Liver (tissue), 8 donors: ENCODE measurements at regions not wholly inside any gene's neighbourhood (a gene's known extent, or its start where the extent isn't known, plus 50 kb on each side); places are given as distances from the start of the nearest gene placed in this dataset.

Source experiments
- DNase-seq: peaks from one replicate; pipeline ENCODE4 v3.0.0-alpha.2; 2017; ENCODE audit warnings: low spot score
- H3K27ac ChIP-seq, 2 donors: one replicate each; pipeline ENCODE4 v1.7.0; 2013; ENCODE audit warnings: inconsistent platforms in 2 of 2, low read length in 2 of 2, control low read depth in 1 of 2, low read depth in 1 of 2, mild to moderate bottlenecking in 1 of 2
- H3K27me3 ChIP-seq, 4 donors: one replicate each; pipeline versions ENCODE4 v1.6.1 to v1.7.0; 2013; ENCODE audit warnings: low read length in 3 of 4, inconsistent platforms in 1 of 4, mild to moderate bottlenecking in 1 of 4, moderate library complexity in 1 of 4; ENCODE audit not compliant: control insufficient read depth in 4 of 4, insufficient read depth in 4 of 4
- H3K36me3 ChIP-seq, 4 donors: one replicate each; pipeline versions ENCODE4 v1.6.1 to v1.7.0; 2013; ENCODE audit warnings: low read length in 3 of 4, mild to moderate bottlenecking in 3 of 4, low read depth in 1 of 4, moderate library complexity in 1 of 4; ENCODE audit not compliant: control insufficient read depth in 4 of 4, insufficient read depth in 3 of 4
- H3K4me1 ChIP-seq, 4 donors: one replicate each; pipeline versions ENCODE4 v1.6.1 to v1.7.0; 2013; ENCODE audit warnings: low read length in 3 of 4, mild to moderate bottlenecking in 3 of 4, moderate library complexity in 1 of 4; ENCODE audit not compliant: control insufficient read depth in 4 of 4, insufficient read depth in 4 of 4
- H3K4me3 ChIP-seq, 3 donors: one replicate each; pipeline versions ENCODE4 v1.6.1 to v1.7.0; 2013; ENCODE audit warnings: low read length in 3 of 3, control low read depth in 1 of 3, low read depth in 1 of 3, mild to moderate bottlenecking in 1 of 3
- H3K9ac ChIP-seq, 2 donors: one replicate each; pipeline ENCODE4 v1.7.0; 2013; ENCODE audit warnings: low read length in 2 of 2, mild to moderate bottlenecking in 2 of 2, moderate library complexity in 2 of 2, control low read depth in 1 of 2, low read depth in 1 of 2
- H3K9me3 ChIP-seq, 4 donors: one replicate each; pipeline versions ENCODE4 v1.6.1 to v1.7.0; 2013; ENCODE audit warnings: low read length in 3 of 4; ENCODE audit not compliant: control insufficient read depth in 4 of 4
- FOXA1 ChIP-seq: IDR thresholded peaks from 2 replicates; pipeline ENCODE4 v1.6.1; 2016; ENCODE audit warnings: antibody characterized with exemption
- FOXA2 ChIP-seq: IDR thresholded peaks from 2 replicates; pipeline ENCODE4 v1.6.1; 2016; ENCODE audit warnings: antibody characterized with exemption
- GABPA ChIP-seq, 2 donors: IDR thresholded peaks in 1 of 2; conservative IDR thresholded peaks in 1 of 2; 2 replicates each; pipeline ENCODE4 v1.6.1; 2016; ENCODE audit warnings: antibody characterized with exemption in 2 of 2, mild to moderate bottlenecking in 1 of 2, moderate library complexity in 1 of 2
- HNF4A ChIP-seq, 2 donors: conservative IDR thresholded peaks; 2 replicates each; pipeline ENCODE4 v1.6.1; 2016; ENCODE audit warnings: antibody characterized with exemption in 2 of 2, mild to moderate bottlenecking in 2 of 2
- HNF4G ChIP-seq: IDR thresholded peaks from 2 replicates; pipeline ENCODE4 v1.6.1; 2016; ENCODE audit warnings: antibody characterized with exemption
- JUND ChIP-seq, 2 donors: IDR thresholded peaks; 2 replicates each; pipeline ENCODE4 v1.6.1; 2016; ENCODE audit warnings: antibody characterized with exemption in 2 of 2
- RAD21 ChIP-seq, 2 donors: IDR thresholded peaks; 2 replicates each; pipeline ENCODE4 v1.6.1; 2016; ENCODE audit warnings: antibody characterized with exemption in 2 of 2, mild to moderate bottlenecking in 2 of 2
- RXRA ChIP-seq, 2 donors: IDR thresholded peaks; 2 replicates each; pipeline ENCODE4 v1.6.1; 2017 to 2018; ENCODE audit warnings: antibody characterized with exemption in 2 of 2, mild to moderate bottlenecking in 1 of 2
- SP1 ChIP-seq: IDR thresholded peaks from 2 replicates; pipeline ENCODE4 v1.6.1; 2018; ENCODE audit warnings: antibody characterized with exemption, mild to moderate bottlenecking
- TAF1 ChIP-seq: conservative IDR thresholded peaks from 2 replicates; pipeline ENCODE4 v1.6.1; 2016; ENCODE audit warnings: antibody characterized with exemption, mild to moderate bottlenecking
- YY1 ChIP-seq: IDR thresholded peaks from 2 replicates; pipeline ENCODE4 v1.6.1; 2016; ENCODE audit warnings: antibody characterized with exemption, mild to moderate bottlenecking
- WGBS: extraction: QIAGEN DNeasy Blood & Tissue Kit; methylation state at CpG from one replicate; pipeline ENCODE4 v1.1.7; 2013; 5-methylcytosine and 5-hydroxymethylcytosine counted together
- TF ChIP-seq, protein P1 (sequence below): IDR thresholded peaks from 2 replicates; pipeline ENCODE4 v1.6.1; 2016; ENCODE audit warnings: antibody characterized with exemption
- TF ChIP-seq, protein P2 (sequence below): IDR thresholded peaks from 2 replicates; pipeline ENCODE4 v1.6.1; 2016; ENCODE audit warnings: antibody characterized with exemption
- TF ChIP-seq, protein P3 (sequence below): IDR thresholded peaks from 2 replicates; pipeline ENCODE4 v1.6.1; 2016; ENCODE audit warnings: antibody characterized with exemption, mild to moderate bottlenecking
- TF ChIP-seq, protein P4 (sequence below): fragments of 150-350 bp; IDR thresholded peaks from 2 replicates; pipeline ENCODE4 v1.5.1; 2017; ENCODE audit warnings: improper control_type of control experiment, low read depth, low read length; ENCODE audit not compliant: missing input control
- TF ChIP-seq, protein P5 (sequence below): IDR thresholded peaks from 2 replicates; pipeline ENCODE4 v1.6.1; 2016; ENCODE audit warnings: antibody characterized with exemption
- donor health status: healthy.
- donor health status: healthy.
- donor health status: healthy.
- donor health status: healthy.
- donor health status: healthy.

- no peak overlapping the region for H3K9ac ChIP-seq
- no peak overlapping the region for H3K27ac ChIP-seq
- no peaks in the 10 kb centered on the region for H3K9me3 ChIP-seq
- no peaks in the 10 kb centered on the region for H3K27me3 ChIP-seq
- no peak for DNase-seq
- no peaks in the 10 kb centered on the region for H3K36me3 ChIP-seq
- H3K4me3 ChIP-seq = no peak overlapping the region
- no peak for TF ChIP-seq HNF4G
- no peak for TF ChIP-seq FOXA1
- TF ChIP-seq YY1 = no peak
- TF ChIP-seq TAF1 = no peak
- TF ChIP-seq RAD21 (IDR thresholded peaks at IDR 0.05) = no peak
- WGBS = 80% methylated on average over 15 of the region's 15 CpGs
- no peaks in the 10 kb centered on the region for H3K4me1 ChIP-seq
Measured at GRCh38 chr5:133881576-133882388, 86.6 kb downstream of the C5orf15 start.

GRCh38 chr5:133878236-133878555 lies 90.2 kb downstream of the C5orf15 start:
- Histone ChIP-seq H3K4me1 (no peaks in the 10 kb centered on the region), H3K27ac (no peak overlapping the region), H3K9ac (no peak overlapping the region), H3K27me3 (no peaks in the 10 kb centered on the region), H3K4me3 (no peak overlapping the region), H3K36me3 (no peaks in the 10 kb centered on the region), H3K9me3 (peaks cover 0 to 3% (median 0%) of the 10 kb centered on the region in 4 donors)
- WGBS = 79% methylated on average over 2 of the region's 2 CpGs
- no peak for DNase-seq
- TF ChIP-seq HNF4A (conservative IDR thresholded peaks at IDR 0.05) (no peak), GABPA (IDR thresholded peaks at IDR 0.05 in 1 of 2, conservative IDR thresholded peaks at IDR 0.05 in 1 of 2) (no peak), YY1 (no peak), RXRA (IDR thresholded peaks at IDR 0.05) (no peak), HNF4G (no peak), SP1 (no peak), RAD21 (IDR thresholded peaks at IDR 0.05) (no peak), TAF1 (no peak), FOXA2 (no peak), JUND (IDR thresholded peaks at IDR 0.05) (no peak), FOXA1 (no peak)
- TF ChIP-seq, protein P1, sequence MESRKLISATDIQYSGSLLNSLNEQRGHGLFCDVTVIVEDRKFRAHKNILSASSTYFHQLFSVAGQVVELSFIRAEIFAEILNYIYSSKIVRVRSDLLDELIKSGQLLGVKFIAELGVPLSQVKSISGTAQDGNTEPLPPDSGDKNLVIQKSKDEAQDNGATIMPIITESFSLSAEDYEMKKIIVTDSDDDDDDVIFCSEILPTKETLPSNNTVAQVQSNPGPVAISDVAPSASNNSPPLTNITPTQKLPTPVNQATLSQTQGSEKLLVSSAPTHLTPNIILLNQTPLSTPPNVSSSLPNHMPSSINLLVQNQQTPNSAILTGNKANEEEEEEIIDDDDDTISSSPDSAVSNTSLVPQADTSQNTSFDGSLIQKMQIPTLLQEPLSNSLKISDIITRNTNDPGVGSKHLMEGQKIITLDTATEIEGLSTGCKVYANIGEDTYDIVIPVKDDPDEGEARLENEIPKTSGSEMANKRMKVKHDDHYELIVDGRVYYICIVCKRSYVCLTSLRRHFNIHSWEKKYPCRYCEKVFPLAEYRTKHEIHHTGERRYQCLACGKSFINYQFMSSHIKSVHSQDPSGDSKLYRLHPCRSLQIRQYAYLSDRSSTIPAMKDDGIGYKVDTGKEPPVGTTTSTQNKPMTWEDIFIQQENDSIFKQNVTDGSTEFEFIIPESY = no peak
- TF ChIP-seq, protein P2, sequence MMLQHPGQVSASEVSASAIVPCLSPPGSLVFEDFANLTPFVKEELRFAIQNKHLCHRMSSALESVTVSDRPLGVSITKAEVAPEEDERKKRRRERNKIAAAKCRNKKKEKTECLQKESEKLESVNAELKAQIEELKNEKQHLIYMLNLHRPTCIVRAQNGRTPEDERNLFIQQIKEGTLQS = no peak
- TF ChIP-seq, protein P3, sequence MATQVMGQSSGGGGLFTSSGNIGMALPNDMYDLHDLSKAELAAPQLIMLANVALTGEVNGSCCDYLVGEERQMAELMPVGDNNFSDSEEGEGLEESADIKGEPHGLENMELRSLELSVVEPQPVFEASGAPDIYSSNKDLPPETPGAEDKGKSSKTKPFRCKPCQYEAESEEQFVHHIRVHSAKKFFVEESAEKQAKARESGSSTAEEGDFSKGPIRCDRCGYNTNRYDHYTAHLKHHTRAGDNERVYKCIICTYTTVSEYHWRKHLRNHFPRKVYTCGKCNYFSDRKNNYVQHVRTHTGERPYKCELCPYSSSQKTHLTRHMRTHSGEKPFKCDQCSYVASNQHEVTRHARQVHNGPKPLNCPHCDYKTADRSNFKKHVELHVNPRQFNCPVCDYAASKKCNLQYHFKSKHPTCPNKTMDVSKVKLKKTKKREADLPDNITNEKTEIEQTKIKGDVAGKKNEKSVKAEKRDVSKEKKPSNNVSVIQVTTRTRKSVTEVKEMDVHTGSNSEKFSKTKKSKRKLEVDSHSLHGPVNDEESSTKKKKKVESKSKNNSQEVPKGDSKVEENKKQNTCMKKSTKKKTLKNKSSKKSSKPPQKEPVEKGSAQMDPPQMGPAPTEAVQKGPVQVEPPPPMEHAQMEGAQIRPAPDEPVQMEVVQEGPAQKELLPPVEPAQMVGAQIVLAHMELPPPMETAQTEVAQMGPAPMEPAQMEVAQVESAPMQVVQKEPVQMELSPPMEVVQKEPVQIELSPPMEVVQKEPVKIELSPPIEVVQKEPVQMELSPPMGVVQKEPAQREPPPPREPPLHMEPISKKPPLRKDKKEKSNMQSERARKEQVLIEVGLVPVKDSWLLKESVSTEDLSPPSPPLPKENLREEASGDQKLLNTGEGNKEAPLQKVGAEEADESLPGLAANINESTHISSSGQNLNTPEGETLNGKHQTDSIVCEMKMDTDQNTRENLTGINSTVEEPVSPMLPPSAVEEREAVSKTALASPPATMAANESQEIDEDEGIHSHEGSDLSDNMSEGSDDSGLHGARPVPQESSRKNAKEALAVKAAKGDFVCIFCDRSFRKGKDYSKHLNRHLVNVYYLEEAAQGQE = no peak
- TF ChIP-seq, protein P4, sequence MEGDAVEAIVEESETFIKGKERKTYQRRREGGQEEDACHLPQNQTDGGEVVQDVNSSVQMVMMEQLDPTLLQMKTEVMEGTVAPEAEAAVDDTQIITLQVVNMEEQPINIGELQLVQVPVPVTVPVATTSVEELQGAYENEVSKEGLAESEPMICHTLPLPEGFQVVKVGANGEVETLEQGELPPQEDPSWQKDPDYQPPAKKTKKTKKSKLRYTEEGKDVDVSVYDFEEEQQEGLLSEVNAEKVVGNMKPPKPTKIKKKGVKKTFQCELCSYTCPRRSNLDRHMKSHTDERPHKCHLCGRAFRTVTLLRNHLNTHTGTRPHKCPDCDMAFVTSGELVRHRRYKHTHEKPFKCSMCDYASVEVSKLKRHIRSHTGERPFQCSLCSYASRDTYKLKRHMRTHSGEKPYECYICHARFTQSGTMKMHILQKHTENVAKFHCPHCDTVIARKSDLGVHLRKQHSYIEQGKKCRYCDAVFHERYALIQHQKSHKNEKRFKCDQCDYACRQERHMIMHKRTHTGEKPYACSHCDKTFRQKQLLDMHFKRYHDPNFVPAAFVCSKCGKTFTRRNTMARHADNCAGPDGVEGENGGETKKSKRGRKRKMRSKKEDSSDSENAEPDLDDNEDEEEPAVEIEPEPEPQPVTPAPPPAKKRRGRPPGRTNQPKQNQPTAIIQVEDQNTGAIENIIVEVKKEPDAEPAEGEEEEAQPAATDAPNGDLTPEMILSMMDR = no peak
- TF ChIP-seq, protein P5, sequence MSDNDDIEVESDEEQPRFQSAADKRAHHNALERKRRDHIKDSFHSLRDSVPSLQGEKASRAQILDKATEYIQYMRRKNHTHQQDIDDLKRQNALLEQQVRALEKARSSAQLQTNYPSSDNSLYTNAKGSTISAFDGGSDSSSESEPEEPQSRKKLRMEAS = no peak
